GM19099 (cell line): ENCODE measurements at regions not wholly inside any gene's neighbourhood (a gene's known extent, or its start where the extent isn't known, plus 50 kb on each side); places are given as distances from the start of the nearest gene placed in this dataset.

ENCODE experiments used
- POLR2A ChIP-seq: IDR thresholded peaks from 3 replicates; pipeline ENCODE4 v1.6.1; 2011; ENCODE audit warnings: low read depth; ENCODE audit not compliant: insufficient read length; ENCODE audit errors: extremely low read depth

DNA sequence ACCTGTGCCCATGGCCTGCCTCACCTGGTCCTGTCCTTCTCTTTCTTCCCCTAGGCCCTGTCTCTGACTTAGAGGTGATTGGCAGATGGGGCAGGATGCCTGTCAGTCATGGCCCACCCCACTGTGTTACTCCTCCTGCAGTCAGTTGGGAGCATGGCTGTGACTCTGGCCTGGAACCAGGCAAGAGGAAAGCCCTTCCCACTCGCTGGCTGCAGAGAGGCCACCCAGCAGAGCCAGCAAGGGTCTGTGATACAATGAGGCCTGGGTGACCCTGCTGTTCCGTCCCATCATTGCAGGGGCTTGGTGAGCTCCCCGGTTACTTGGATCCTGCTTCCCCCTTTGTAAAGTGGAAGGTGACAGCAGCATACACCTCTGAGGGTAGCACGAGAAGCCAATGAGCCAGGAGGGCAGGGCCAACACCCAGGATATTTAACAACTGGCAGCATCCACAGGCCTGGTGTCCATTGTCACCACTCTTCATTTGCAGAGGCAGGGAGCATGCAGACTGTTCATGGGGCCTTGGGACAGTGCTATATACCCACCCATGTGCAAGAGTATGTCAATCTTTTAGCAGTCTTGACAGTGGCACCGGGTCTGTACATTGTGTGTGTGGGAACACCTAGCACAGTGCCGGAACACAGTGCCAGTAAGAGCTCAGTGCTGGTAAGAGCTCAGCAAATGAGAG is 191.0 kb upstream of the C1orf174 start:
- TF ChIP-seq POLR2A = no peak

DNA sequence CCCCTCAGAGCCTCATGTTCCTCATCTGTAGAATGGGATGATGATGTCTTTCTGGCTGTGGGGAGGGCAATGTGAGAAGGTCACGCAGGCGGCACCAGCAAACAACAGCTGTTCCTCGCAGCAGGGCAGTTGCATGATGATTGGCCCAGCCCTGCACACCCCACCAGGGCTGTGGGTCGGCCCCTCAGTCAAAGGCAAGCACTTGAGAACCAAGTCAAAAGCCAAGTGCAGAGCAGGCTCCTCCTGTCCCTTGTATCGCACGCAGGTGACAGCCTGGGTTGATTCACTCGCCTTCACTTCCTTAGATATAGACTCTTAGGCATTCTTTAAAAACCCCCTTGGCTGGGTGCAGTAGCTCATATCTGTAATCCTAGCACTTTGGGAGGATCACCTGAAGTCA is 191.9 kb upstream of the C1orf174 start:
- no peak for TF ChIP-seq POLR2A

DNA sequence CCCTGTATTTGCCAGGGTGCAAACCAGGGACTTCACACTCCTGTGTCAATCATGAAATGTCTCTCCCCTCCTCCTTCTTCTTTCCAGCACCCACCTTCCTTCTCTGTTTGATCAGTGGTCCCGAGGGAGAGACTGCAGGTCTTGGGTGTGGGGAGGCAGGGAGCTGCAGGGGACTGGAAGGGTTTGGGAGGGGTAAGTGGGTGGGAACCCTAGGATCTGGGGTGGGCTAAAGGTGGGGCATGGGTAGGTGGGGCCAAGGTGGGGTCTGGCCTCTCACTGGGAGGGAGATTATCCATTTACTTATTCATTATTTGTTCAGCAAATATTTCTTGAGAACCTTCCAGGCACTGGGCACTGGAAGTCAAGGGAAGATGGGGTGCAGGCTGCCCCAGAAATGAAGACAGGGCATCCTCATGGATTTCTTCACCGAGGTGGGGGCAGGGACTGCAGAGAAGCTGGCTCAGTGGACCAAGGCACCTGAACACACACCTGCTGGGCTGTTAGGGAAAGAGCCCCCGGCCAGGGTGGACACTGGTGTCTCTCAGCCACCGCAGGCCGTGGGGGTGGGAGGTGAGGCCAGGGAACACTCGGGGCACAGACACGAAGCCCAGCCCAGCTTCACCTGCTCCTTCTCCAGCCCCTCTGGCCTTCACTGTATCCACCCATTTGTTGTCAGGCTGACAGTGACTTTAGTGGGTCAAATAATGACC is 193.9 kb upstream of the C1orf174 start:
- no peak for TF ChIP-seq POLR2A

DNA sequence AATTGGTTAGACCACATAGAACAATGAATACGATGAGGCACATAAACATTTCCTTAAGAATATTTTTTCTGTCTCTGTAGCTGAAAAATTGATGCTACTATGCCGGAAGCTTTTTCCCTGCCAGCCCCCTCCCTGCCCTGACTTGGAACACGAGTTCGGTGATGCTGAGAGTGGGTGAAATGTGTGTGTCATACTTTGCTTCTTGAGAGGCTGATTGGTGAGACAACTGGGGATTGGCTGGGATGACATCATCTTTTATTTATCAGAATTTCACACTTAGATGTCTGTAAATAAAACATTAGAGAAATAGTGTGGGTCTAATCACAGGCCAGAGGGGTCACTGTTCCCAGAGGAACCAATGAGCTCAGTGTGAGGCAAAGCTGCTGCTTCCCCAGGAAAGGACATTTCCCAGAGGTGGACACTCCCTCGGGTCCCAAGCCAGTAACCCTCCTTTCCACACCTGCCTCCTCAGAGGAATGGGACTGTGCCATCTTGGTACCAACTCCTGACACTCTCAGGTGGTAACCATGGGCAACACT is 195.4 kb upstream of the C1orf174 start:
- no peak for TF ChIP-seq POLR2A

DNA sequence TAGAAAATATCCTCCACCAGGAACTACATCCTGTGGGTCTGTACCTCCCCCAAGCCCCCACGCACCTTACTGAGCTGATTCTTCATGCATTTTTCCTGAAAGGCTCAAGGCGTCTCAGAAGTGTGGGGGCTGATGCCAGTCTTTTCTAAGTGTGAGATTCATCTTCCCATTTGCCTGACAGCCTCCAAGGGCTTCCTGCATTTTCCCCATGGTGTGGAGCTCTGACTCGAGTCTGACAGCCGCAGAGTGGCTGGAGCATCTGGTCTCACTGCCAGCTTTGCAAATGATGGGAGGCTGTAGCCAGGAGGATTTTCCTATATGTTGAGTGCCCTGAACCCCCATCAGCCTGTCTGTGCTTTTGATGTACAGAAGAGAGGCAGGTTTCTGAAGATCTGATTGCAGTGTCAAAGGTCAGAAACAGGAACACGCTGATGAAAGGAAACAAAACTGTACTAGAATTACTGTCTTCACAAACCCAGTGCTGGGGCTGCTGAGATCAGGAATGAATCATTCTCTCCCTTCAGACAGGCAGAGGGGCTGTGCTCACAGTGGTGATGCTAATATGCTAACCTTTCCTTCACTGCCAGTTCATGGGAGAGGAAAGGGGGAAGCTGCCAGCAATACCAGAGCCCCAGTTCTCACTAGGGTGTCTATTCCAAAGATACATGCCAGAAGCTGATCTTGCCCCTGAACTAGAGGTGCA is 201.5 kb upstream of the C1orf174 start:
- TF ChIP-seq POLR2A = no peak

DNA sequence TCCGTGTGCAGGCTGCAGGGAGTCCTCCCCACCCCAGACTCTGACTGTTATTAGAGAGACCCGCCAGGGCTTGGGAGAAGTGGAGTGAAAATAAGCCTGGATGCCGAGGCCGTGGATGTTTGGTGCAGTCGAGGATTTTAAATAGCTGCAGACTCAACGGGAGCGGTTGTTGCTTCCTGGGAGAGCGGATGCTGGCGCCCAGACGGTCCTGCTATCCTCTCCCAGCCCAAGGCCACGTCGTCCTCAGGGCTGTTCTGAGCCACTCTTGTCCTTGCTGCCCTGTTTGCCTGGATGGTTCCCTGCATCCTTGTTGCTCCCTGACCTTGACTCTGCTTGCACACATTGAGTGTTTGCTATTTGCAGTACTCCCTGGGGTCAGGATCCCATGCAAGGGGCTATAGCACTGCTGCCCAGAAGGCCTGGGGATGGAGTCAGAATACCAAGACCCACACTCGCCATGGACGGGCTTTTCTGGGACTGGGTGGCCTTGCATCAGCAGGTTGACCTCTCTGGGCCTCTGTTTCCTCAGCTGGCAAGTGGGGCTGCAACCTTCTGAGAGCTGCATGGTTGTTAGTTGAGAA is 205.3 kb upstream of the C1orf174 start:
- TF ChIP-seq POLR2A = no peak

DNA sequence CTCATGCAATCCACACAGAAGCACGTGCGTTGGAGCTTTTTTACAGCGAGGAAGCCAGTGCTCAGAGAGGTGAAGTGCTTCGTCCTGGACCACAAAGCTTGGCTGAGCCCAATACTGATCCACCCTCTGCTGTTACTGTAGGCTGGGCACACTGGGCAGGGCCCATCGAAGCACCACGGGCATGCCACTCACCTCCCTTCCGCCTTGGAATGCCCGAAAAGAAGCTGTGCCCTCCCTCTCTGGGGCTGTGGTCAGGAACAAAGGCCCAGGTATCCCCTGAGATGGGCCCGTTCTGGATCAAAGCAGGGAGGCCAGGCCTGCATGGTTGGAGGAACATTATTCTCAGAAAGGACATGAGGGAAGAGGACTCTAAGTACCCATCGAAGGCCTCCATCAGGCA is 206.7 kb upstream of the C1orf174 start:
- no peak for TF ChIP-seq POLR2A

DNA sequence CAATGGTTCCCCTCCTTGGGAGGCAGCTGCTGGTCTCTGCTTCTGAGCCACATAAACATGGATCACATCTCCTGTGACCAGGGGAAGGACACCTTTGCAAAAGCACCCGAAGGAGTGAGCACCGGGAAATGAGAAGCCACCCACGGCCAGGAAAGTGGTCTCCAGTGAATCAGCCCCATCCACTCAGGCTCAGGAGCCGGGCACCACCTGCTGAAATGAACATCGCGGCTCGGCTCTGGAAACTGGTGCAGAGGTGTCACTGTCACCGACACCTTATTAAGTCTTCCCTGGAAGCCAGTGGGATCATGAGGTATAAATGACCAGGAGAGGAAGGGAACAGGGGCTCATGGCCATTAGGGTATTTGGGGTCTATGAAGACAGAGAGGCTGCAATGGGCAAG is 207.2 kb upstream of the C1orf174 start:
- TF ChIP-seq POLR2A = no peak

DNA sequence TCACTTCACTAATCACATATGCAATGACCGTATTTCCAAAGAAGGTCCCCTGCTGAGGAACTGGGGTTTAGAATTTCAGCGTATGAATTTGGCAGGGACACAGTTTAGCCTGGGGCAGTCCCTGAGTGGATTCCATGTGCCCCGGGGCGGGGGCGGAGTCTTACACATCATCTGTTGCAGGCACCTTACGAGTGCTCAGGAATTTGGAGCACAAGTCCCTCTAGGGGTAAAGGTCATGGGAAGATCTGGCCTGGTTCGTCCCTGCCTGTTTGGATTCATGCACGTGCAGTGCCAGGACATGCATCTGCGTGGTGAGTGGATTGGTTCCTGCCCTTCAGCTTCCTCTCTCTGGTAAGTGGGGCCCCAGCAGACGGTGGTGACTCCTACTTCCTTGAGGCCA is 208.3 kb upstream of the C1orf174 start:
- TF ChIP-seq POLR2A = no peak

DNA sequence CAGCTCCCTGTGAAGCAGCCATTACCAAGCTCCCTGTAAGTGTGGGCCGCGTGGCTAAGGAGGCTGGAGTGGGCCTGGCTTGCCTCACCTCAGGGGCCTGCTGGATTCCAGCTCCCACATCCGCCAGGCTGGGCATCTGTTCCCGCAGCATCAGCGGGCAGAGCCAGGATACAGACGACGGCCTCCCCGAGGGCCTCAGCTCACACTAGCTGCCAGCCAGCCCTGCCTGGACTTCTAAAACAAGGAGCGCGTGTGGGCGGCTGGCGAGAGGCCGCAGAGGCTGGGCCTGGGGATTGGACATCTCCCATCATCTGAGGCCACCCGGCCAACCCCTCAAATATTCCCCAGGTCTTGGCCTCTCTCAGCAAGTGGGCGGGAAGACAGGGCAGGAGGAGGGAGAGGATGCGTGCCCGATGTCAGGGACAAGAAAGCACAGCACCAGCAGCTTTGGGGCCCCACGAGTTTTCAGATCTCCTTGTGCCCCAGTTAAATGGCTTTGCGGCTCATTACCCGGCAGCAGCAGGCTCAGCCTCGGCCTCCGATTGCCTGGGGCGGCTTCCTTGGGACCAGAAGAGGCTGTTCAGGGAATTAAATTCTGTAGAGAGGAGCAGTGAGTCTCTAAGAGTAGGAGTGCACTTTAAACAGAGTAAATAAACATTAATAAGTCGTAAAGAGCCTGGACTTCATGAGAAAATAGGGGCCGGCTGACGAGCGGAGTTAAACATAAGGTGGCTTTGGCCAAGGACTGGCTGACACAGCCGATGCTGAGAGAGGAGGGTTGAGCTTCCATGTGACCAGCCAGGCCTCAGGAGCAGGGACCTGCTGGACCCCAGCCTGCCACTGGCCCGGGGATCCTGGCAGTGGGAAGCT is 208.9 kb upstream of the C1orf174 start:
- TF ChIP-seq POLR2A = no peak

DNA sequence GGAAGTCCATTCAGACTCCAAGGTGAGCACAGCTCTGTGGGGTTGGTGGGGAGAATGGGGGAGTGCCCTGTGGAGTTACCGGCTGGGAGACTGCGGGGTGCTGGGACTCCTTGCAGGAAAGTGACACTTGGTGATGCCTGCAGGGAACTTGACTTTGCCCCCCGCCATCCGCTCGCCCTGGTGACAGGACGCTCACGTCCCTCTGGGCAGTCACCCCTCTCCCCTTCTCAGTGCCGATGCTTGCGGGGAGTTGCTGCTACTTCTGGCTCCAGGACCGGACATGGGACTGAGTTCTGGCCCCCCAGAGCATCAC is 209.5 kb upstream of the C1orf174 start:
- TF ChIP-seq POLR2A = no peak

DNA sequence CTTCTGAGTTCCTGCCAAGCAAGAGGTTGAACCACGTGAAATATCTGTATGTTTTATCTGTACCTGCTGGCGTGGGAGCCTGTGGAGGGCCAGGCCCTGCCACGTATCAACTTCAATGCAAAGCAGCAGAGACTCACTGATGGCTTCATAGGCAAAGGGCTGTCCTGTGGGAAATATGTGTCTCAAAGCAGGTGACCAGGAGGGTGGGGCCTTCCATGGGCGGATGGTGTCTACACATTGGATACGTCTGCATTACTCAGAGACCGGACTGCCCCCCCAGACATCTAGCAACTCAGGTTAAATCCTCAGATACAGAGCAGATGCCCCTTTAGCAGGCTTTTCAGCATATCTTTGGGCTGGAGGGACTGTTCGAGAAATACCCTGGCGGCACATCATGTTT is 210.8 kb upstream of the C1orf174 start:
- TF ChIP-seq POLR2A = no peak

DNA sequence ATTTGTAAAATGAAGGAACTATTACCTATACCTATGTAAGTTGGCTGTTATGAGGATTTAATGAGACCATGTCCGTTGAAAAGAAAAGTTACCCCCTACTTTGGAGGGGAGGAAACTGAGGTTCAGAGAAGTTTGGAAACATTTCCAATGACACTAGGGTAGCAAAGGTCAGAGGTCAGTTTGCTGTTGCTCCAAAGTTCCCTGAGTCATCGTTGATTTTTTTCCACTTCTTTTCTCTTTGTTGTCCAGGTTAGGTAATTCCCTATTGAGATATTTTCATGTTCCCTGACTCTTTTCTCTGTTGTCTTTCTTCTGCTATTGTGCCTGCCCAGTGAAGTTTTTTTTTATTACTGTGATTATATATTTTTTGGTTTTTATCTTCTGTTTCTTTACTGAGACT is 213.8 kb upstream of the C1orf174 start:
- TF ChIP-seq POLR2A = no peak

DNA sequence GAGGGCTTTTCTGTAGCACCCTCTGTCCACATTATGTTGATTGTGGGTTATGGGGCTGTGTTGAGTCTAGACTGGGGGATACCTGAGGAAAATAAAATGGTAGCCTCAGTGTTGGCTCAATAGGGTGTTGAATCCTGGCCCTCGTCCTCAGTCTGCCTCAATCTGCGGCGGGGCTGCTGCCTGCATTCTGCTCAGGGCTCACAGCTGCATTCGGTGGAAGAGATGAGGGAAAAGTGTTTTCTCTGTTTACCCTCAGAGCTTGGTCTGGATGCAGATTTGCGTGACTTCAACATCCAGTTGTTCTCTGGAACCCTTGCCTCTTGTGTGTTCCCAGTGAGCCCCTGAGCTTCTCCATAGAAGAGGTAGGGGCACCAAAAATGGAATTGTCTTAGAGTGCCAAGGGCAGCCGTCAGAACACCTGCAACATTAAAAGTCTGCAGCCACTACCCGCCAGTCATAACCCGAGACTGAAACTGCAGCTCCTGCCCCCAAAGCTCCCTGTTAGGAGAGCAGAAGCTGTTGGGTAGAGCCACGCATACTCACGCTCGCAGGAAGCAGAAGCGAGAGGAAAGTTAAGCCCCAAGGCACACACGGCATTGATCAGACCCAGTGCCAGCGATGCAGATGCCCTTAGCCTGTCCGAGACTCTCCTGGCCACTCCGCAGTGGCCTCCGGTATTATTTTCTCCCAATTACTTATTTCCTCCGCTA is 215.3 kb upstream of the C1orf174 start:
- no peak for TF ChIP-seq POLR2A
